NCI-H2196 (cell line): ENCODE measurements at regions not wholly inside any gene's neighbourhood (a gene's known extent, or its start where the extent isn't known, plus 50 kb on each side); places are given as distances from the start of the nearest gene placed in this dataset.

Source experiments
- DNase-seq: peaks from one replicate; lab custom pipeline; 2025; ENCODE audit not compliant: unreplicated experiment; lab: John Stamatoyannopoulos, UW

DNA sequence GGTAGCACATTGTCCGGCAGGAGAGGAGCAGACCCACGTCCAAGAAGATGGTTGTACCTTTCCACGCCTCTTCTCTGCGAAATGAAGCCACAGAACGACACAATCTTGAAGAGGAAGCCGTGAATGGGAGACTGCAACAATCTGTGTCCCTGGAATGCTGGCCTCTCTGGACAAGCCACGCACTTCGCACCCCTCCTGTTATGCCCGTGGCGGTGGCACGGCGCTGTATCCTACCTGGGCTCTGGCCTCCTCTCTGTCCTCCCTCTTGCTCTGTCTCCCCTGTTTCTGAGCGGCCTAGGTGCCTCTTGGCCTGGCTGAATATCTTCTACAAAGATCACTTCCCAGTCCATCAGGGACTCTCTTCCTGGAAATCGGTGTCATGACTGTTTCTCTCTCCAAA, 717.8 kb downstream of the KCNJ18 start:
- DNase-seq = no peak

DNA sequence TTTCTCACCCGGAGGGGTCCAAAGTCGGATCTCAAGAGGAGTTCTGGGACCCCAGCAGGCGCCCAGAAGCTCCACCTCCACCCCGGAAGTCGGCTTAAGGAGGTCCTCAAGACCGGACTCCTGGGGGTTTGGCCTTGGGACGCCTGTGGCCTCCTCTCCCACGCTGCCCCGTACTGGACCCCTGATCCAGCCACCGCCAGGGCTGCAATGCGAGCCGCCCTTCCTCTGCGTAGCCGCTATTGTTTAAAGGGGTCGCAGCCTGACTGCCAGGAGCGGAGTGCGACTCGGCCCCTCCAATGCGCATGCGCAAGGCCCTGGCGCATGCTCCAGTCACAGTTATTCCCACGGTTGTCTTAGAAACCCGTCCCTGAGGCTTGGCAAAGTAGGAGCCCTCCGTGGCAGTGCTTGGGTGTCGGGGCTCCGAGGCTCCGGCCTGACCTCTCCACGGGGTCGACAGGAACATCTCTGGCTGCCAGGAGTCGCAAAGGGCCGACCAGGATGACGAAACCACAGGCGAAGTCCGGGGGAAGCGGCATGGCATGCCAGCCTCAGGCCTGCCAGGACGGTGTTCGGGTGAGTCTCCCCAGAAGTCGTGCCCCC, 719.0 kb downstream of the KCNJ18 start:
- DNase-seq = no peak

DNA sequence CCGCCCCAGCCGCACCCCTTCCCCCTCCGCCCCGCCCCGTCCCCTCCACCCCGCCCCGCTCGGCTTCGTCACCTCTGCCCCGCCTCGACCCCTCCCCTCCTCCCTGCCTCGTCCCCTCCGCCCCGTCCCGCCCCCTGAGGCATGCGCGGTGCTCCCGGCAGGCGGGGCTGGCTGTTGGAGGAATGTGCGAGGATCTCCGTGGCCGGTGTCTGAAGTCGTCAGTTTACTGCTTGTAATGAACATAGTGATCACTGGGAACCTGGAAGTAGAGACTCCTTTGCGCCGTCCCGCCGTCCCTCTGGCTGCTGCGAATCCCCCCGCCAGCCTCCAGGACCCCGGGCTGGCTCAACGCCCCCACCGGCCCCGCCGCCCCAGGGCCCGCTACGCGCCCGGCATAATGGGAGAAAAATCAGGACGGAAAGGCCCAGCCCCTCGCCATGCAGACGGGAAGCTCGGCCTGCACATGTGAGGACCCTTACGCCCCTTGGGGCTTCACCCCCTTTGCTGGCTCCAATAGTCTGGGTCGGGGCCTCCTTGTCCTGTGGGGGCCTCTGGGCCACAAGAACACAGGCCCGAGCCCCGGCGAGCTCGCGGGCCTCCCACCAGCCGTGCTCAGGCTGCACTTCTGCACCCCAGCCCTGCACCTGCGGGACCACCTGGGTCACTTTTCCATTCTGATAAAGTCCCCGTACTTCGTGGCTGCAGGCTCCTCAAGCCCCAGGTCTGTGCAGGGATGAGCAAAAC, 743.1 kb downstream of the KCNJ18 start:
- no peak for DNase-seq

DNA sequence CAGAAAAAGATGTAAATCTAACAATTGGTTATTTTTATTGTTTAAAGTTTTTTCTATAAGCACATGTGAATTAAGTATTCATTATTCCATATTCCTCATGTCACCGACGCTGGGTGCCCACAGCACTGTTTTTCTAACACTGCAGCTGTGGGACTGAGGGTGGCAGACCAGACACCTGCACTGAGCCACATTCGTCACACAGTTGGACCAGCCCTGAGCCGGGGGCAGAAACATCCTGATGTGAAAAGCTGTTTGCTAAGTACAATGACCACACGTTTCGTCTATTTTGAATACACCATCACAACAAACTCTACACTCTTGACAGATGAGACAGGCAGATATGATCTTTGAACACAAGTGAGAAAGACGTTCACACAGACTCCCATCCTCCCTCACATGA, 749.5 kb downstream of the KCNJ18 start:
- DNase-seq = no peak

DNA sequence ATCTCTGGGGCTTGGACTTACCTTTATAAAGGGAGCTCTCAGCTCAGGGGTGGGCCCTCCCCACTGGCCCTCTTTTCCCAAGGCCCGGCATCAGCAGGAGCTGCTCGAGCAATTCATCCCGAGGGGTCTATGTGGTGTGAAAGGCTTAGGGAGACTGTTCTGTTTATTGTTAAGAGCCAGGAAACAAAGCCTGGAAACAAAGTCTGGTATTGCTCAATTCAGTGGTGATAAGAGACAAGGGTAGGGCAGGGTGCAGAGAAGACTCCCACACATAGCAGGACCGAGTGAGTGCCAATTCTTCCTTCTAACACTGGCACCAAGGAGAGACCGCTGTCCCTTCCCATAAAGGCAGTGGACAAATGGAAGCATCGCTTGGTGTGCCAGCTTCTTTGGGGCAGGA, 750.7 kb downstream of the KCNJ18 start:
- DNase-seq = no peak

DNA sequence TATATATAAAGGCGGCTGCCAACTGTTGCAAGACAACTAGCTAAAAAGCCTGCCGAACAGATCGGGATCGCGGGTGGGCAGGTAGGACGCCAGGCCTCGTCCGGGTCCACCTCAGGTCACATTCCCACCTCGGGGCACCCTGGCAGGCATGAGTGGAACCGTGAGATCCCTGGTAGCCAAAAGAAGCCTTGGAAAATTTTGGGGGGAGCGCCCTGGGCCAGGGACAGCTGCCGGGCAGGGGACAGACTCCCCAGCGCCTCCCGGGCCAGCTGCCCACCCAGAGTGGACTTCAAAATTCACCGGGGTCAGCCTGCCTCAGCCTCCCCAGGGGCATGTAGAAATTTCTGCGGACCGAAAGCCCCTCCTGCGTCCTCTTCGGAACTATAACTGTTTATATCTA, 760.9 kb downstream of the KCNJ18 start:
- DNase-seq = no peak

DNA sequence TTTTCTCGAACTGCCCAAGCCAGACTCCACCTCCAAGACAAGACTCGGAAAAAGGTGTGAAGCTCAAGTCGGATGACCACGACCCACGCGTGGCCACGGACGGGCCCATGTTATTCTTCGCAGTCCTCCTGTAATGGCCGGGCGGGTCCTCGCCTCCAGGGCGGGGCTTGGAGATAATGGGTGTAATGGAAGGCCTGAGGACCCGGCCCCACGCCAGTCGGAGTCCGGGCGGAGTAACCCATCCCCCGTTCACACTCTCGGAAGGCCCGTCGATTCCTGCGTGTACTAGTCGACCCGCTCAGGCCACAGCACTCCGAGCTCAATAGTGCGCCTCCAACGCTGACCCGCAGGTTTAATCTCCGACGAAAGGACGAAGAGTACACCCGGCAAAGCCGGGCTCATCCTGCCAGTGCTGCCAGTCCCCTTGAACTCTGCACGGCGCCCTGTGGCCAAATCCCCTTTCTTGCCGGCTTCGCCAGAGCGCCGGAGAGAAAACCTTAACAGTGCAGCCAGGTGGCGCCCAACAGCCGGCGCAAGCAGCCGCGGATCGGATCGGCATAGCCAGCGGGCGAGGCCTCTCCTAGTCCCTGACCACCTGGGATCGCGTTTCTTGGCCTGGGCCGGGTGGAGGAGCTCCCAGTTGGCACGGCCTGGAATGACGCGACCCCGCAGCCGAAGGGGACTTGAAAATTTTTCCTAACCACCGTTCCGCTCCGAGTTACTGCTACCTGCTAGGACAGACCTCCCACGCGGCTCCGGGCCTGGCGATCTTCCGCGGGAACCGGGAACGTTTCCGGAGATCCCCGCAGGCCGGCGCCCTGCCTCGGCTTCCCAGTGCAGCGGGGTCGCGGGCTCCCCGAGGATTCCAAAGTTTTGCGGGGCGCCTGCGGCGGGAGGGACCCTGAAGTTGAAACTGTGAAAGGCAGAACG, 762.0 kb downstream of the KCNJ18 start:
- DNase-seq = no peak

DNA sequence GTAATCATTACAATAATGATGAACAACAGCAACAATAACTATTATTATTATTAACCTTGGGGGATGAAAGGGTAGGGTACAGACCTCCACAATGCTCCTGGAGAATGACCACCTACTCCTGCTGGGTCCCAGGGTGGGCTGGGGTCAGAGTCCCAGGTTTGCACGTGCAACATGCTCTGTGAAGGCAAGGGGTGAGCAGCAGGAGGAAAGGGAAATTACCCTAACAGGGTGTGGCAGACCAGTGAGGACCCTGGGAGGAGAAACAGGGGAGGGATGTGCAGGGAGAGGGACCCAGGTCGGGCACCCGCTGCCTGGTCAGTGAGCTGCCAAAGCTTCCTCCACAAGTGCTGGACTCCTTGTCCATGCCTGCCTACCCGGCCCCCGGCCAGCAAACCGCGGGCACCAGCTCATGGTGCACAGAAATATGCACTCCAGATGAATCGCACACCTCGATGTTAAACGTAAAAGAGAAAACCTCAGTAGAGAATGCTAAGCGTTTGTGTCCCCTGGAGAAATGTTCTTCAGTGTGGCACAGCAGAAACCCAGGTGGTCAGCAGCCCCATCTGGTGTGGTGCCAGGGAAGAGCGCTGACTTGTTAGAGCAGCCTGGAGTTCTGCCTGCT, 767.1 kb downstream of the KCNJ18 start:
- no peak for DNase-seq

DNA sequence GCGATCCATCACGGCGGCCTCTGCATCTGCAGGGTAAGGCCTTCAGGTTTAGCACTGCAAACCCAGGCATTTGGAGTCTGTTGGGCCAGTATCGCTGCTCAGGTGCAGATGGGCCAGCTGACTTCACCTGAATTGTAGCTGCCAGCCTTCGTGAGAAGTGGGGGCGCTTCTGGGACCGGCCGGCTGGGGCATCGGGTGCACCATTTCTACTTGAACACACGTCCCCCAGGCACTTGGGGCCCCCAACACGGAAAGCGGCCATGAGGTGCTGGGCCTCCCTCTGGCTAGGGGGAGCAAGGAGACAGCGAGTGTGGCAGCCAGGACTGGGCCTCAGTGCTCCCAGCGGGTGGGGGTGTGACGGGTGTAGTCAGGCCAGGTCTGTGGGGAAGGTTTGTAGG, 767.6 kb downstream of the KCNJ18 start:
- no peak for DNase-seq

DNA sequence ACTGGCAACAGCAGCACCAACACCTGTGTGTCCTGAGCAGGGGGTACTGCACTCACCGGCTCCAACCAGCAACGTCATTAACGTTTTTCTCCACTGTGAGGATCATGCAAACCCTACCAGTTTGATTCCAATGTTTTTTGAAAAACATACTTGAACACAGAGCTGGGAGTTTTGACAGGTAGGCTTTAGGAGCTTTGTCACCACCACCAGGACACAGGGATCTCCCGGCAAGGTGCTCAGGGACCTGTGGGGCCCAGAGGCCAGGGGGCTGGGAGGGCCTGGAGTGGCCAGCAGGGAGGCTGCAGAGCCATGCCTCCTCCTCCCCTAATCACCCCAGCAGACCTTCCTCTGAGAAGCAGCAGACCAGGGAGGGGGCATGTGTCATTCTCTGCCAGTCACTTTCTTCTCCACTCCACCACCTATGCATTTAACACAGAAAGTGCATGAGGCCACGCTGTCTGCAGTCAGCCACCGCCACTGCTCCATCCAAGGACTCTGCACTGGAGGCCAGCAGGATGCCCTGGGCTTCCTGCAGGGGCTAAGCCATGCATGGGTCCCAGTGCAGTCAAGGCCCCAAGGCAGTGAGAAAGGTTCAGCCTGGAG, 768.2 kb downstream of the KCNJ18 start:
- no peak for DNase-seq

DNA sequence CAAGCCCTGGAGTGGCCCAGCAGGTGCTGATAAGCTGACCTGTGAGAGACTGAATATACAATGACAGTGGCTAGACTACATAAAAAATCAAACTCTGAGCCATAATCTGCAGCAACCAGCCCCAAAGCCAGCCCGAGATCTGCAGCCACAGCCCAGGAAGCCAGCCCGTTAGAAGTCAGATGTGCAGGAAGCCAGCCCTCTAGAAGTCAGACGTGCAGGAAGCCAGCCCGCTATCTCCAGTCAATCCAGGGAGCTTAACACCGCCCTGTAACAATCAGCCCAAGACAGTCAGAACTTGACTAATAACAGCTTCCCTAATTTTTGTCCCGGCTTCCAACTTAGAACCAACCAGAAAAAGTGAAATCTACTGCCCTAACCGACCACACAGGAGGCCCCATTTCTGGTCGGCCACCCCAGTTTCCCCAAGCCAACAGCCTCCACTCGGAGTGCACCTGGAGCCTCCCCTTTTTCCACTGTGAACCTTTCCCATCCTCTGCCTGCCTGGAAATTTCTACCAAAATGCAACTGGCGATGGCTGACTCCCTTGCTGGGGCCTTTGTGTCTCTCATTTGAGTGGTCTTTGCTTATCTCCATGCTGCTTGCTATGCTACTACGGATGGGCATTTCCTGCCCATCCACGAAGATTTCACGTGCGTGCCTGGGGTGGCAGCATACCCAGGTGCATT, 769.3 kb downstream of the KCNJ18 start:
- DNase-seq = no peak

DNA sequence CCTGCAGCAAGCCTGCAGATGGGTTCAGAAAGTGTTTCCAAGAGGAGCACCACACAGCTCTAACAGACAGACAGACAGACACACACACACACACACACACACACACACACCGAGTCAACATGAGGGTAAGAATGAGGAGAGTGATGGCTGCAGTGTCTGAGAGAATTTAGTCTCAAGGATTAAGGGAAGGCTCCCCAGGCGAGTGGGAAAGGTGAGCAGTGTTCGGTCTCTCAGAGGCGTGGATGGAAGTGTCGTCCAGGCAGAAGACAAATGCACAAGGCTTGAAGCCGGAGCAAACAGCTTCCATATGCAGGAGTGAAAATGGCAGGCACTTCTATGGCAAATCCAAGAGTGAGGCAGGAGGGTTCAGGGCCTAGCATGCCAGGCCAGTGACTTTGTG, 770.1 kb downstream of the KCNJ18 start:
- DNase-seq = no peak

DNA sequence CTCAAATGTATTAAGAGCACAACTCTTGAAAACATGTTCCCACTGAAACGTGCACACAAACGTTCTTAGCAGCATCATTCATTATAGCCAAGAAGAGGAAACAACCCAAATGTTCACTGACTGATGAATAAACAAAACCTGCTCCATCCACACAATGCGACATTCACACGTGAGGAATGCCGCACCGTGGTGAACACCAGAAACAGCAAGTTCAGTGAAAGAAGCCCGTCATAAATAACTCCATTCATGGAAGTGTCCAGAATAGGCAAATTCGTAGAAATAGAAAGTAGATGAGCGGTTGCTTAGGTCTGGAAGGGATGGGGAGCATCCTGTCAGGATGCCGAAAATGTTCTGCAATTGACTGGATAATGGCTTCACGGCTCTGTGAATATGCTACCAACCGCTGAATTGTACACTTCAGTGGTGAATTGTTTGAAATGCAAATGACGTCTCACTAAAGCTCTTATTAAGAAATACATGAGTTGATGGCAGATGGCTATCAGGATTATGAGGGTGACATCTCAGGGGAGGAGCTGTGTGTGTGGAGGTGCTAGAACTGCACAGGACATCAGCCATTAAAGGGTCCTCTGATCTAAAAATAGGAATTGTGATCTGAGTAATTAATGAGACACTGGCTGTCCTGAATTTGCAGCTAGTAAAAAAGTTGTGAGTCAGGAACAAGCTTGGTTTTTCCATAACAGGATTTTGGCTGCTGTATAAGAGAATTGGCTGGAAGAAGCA, 771.0 kb downstream of the KCNJ18 start:
- no peak for DNase-seq

DNA sequence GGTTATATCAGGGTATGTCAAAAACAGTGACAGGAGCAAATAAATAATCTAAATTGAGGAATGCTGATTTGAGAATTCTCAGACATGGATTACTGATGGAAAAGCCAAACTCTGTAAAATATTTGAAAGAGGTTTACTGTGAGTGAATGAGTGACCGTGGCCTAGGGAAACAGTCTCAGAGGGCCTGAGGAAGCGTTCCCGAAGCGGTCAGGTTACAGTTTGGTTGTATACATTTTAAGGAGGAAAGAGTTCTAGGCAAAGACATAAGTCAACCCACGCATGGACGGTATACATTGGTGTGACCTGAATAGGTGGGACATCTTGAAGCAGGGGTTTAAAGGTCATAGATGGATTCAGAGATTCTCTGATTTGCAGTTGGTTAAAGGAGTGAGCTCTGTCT, 771.7 kb downstream of the KCNJ18 start:
- DNase-seq = no peak

DNA sequence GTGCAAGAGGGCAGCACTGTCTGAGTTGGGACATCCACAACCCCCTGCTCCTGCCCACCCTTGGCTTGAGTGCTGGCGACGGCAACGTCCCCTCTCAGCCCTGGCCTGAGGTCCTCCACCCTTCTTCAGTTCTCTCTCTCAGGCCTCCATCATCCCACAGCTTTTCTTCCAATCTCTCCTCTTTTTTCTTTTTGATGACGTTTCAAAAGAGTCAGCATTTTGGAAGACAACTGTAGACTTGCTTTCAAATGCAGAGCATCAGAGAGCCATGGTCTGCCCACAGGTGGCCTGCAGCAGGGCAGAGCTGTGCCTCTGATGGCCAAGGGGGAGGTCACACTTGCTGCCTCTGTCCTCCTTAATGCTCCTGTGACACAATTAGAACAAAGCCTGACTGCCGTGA, 775.4 kb downstream of the KCNJ18 start:
- DNase-seq = no peak

DNA sequence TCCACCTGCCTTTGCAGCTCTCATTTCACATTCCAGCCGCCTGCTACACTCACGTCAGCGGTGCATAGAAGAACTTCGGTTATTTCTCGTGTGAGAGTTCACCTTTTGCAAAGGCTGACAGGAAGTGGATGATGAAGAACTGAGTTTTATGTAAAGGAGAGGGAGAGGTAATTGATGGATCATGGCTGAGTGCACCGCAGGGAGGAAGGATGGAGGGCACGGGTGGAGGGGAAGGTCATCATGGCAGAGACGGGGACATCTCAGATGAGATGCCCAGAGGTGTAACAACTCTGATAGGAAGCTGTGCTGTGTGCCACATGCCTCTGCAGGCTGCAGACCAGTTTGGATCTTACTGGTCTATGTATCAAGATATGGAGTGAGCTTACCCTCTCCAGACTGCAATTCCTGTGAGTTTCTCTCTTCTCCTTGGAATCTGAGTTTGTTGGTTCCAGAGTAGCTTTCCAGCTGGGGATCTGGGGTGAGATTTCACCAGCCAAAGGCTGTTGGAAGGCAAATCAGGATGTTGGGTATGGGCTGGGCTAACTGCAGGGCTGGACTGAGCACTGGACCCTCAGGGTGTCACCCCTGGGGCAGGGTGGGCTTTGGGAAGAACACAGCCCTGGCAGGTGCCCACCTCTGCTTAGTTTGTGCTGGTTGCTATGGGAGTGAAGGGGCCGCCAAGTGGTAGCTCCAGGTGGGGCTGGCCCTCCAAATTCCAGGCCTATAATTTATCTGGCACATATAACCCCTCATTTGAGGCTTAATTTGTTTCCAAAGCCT, 777.0 kb downstream of the KCNJ18 start:
- DNase-seq = no peak

DNA sequence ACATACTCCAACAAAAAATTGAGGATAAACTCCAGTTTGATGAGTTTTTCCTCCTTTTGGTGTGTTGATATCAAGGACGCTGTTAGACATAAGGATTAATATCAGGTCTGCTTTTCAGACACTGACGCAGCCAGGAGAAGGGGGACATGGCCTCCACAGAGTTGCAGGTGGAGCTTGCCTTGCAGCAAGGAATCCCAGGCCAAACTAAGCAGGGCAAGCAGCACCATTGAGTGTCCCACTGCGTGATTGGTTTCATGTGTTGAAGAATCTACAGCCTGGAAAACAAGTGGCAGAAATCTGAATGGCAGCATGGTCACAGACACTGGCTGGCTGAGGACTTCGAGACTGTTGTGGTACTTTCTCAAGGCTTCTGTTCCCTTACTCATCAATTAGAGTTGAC, 777.6 kb downstream of the KCNJ18 start:
- no peak for DNase-seq

DNA sequence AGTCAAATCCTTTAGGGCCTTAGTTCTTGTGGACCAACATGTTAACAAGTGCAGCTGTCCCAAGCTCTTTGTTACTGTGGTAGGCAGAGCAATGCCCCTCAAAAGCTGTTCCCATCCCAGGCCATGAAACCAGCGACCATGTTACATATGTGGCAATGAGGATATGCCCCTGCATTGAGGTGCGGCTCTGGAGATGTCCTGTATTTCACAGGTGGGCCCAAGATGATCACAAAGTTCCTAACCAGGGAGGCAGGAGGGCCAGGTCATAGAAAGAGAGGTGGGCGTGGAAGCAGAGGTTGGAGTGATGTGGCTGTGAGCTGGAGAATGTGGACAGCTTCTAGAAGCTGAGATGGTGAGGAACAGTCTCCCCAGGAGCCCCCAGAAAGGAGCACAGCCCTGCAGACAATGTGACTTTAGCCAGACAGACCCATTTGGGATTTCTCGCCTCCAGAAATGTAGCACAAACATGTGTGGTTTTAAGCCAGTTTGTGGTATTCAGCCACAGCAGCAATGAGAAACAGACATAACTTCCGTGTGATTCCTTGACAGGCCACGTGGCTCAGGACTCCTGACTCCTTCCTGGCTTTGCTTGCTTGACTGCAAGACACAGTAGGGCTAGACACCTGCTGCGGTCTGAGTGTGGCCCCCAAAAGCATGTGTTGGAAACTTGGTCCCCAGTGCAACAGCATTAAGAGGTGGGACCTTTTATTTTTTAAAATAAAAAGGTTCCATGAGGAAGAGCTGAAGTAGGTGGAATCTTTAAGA, 778.3 kb downstream of the KCNJ18 start:
- DNase-seq = no peak
